SIG-M5 (cell line): ENCODE measurements at regions not wholly inside any gene's neighbourhood (a gene's known extent, or its start where the extent isn't known, plus 50 kb on each side); places are given as distances from the start of the nearest gene placed in this dataset.
A peak's percentile ranks its signal among the peaks of the same experiment; 100 is the strongest.

Source experiments
- DNase-seq: peaks from one replicate; lab custom pipeline; 2025; lab: John Stamatoyannopoulos, UW

DNA sequence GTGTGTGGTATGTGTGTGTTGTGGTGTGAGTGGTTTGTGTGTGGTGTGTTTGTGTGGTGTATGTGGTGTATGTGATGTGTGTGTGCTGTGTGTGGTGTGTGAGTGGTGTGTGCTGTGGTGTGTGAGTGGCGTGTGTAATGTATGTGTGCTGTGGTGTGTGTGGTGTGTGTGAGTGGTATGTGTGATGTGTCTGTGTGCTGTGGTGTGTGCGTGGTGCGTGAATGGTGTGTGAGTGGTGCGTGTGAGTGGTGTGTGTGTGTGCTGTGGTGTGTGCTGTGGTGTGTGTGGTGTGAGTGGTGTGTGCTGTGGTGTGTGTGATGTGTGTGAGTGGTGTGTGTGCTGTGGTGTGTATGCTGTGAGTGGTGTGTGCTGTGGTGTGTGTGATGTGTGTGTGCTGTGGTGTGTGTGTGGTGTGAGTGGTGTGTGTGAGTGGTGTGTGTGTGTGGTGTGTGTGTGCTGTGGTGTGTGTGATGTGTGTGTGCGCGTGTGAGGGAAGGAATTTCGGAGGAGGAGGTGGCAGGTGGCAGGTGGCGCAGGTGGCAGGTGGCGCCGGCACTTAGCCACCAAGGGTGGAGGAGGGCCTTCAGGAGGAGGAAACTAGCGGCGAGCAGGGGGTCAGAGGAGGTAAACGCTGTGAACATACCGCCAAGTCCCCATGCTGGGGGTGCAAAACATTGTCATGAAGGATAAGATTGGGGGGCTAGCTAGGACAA, 191.8 kb downstream of the MELK start:
- DNase-seq, result no peak

GRCh38 chr9:36765077-36765390, 192.3 kb downstream of the MELK start:
- no peak for DNase-seq

DNA sequence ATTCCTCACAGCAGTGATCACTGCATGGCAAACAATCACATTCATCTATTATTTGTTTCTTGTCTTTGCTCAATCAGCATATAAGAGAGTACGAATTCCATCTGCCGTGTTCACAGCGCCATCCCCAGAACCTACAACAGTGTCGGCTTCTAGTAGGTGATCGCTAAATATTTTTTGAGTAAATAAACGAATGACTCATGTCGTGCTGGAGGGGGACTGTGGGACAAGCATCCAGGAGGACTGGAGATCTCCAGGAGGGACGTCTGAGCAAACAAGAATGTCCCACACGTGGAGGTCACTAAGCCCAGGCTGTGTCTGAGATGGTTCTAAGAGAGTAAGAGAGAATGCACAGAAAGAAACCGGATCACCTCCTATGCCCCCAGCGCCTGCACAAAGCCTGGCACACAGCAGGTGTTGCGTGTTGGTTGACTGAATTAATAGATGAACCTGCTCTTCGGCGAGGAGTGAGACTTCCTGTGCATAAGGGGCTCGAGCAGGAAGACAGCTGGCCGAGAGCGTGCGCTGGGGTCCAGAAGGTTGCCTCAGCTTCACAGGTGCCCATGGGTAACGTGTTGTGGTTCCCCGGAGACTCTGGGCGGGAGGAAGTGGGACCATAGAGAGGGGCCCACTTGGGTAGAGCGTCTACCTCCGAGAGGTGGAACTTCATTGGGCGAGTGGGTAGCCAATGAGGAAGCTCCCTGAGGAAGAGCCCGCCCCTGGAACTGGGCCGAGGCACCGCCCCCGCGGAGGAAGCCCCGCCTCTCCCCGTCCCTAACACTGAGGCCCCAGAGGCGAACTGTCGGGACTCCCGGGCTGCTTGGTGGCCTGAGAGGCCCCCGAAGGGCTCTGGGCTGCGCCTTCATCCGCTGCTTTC, 193.0 kb downstream of the MELK start:
- peak; percentile 28 for DNase-seq

- no peak for DNase-seq
Measured at GRCh38 chr9:36768677-36769076, 196.0 kb downstream of the MELK start.

DNA sequence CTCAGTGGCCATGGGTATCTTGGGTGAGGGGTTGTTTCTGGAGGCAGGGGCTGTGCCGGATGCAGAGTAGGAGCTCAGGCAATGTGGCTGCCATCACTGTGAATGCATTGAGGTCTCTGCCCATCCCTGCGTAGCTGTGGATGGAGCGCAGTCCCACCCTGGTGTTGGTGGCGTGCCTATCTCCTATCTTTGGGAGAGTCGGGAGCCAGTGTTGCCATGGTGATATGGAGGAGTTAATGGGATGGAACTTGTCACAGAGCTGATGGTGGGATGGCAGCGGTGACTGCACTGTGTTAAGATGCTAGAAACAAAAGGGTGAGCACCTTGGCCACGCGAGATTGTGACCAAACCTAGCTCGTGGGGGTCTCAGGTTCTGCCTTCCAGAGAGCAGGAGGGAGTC, 197.3 kb downstream of the MELK start:
- no peak for DNase-seq

DNA sequence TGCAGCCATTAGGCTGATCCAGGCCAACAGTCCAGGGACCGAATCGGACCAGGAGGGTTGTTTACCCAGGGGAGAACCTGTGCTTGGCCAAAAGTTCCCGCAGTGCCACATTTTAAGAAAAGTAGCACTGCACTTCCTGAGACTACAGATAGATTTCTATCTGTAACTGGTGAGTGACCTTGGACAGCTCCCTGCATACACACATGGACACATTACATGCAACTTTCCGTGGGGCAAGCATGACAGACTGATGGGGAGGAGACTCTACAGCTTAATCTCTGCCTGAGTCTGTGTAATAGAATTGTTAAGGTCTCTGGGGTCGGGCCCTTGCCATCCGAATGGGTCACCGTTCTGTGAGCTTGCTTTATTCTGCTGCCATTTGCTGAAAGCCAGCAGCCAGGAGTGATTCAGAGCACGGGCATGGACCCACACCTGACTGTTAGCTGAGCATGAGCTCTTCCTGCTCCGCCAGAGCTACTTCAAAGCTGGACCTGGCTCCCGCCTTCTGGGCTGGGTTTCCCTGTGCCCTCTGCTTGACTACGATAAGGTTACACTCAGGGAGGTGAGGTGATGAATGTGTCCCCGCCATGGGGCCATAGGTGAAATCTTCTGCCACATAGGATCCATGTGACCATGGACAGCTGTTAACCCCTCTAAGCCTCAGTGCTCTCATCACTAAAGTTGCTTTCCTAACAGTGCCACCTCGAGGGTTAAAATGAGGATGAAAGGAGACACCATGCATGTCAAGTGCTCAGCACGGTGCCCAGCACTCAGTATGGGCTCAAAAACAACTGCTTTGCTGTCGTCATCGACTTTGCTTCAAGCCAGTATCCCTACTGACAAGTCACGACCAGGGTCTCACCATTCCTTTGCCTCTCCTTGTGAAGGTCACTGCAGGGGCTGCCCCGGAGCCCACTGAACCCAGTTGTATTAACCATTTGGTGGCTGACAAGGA, 200.0 kb downstream of the MELK start:
- DNase-seq, result no peak

GRCh38 chr9:36778682-36779081, 206.0 kb downstream of the MELK start:
- no peak for DNase-seq

- DNase-seq, result no peak
Measured at GRCh38 chr9:36779582-36779981, 206.9 kb downstream of the MELK start.

- no peak for DNase-seq
Measured at GRCh38 chr9:36780186-36780585, 207.5 kb downstream of the MELK start.

DNA sequence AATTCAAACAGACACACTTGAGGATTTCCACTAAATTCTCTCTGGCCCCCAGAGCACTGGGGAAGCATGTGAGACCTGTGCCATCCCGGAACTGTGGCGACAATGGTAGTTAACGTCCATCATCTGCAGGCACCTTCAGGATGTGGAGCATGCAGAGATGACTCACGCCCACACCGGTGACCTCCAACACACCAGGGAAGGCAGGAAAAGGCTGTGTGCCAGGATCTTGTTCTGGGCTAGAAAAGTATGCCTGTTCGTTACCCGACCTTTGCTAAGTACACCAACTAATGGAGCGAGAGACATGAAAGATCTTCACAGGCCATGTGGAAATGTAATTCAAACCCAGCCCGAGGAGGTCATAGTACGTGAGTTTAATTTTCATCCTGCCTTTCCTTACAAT, 208.8 kb downstream of the MELK start:
- DNase-seq, result no peak
